Ovary (tissue), 3 donors: ENCODE measurements at regions not wholly inside any gene's neighbourhood (a gene's known extent, or its start where the extent isn't known, plus 50 kb on each side); places are given as distances from the start of the nearest gene placed in this dataset.

ENCODE experiments used
- EP300 ChIP-seq: sonication (generic); formaldehyde crosslinking; IDR thresholded peaks from one replicate; pipeline ENCODE4 v1.6.1; 2017; ENCODE audit warnings: antibody characterized with exemption
- POLR2A ChIP-seq: fragments of 450-650 bp; IDR thresholded peaks from one replicate; pipeline ENCODE4 v1.6.1; 2017; ENCODE audit warnings: antibody characterized with exemption, mild to moderate bottlenecking, moderate library complexity
- TF ChIP-seq, protein P1 (sequence below), 3 donors: fragments of 450-650 bp in 2 of 3; fragments of 200-600 bp in 1 of 3; IDR thresholded peaks; one replicate each; pipeline versions ENCODE4 v1.5.1 to v1.8.0; 2016 to 2022; ENCODE audit warnings: antibody characterized with exemption in 3 of 3, mild to moderate bottlenecking in 1 of 3
- donor health status: DM: no; HTN: no; CAD: no.

DNA sequence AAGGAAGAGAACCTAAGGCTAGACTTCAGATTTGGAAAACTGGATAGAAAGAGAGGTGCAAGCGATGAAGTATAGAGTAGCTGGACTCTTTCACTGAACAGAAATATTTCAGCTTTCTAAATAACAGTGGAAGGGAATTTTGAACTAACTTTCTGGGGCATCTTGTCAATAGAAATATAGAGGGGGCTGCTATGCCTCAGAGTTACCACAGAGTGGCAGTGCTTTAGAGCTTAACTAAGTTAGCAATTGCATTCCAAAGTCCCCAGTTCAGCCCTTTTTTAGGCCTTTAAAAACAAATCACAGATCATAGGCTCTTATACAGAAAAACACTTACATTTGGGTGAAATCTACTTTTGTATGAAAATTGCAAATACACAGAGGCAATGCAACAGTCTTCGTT is 154.2 kb upstream of the CDH8 start:
- TF ChIP-seq, protein P1, sequence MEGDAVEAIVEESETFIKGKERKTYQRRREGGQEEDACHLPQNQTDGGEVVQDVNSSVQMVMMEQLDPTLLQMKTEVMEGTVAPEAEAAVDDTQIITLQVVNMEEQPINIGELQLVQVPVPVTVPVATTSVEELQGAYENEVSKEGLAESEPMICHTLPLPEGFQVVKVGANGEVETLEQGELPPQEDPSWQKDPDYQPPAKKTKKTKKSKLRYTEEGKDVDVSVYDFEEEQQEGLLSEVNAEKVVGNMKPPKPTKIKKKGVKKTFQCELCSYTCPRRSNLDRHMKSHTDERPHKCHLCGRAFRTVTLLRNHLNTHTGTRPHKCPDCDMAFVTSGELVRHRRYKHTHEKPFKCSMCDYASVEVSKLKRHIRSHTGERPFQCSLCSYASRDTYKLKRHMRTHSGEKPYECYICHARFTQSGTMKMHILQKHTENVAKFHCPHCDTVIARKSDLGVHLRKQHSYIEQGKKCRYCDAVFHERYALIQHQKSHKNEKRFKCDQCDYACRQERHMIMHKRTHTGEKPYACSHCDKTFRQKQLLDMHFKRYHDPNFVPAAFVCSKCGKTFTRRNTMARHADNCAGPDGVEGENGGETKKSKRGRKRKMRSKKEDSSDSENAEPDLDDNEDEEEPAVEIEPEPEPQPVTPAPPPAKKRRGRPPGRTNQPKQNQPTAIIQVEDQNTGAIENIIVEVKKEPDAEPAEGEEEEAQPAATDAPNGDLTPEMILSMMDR (IDR thresholded peaks at IDR 0.05), result no peak
- TF ChIP-seq POLR2A, result no peak
- TF ChIP-seq EP300, result no peak
